ENCODE measurements at regions not wholly inside any gene's neighbourhood (a gene's known extent, or its start where the extent isn't known, plus 50 kb on each side); places are given as distances from the start of the nearest gene placed in this dataset.

- TF ChIP-seq POLR2A (IDR thresholded peaks at IDR 0.05; ENCODE audit: low read depth, low read length) = no peak
- TF ChIP-seq POLR2AphosphoS5 (IDR thresholded peaks at IDR 0.05; ENCODE audit: low read depth, low read length) = no peak
Measured at GRCh38 chr2:173716458-173717052, 248.6 kb downstream of the SP3 start.

All from GM12891 (cell line).